Mesothelial cell of epicardium (in vitro differentiated cells): ENCODE measurements at regions not wholly inside any gene's neighbourhood (a gene's known extent, or its start where the extent isn't known, plus 50 kb on each side); places are given as distances from the start of the nearest gene placed in this dataset.
"Not testable (repeated sequence)": the region's sequence is repeated elsewhere in the genome, so short reads cannot be mapped to it uniquely, and the experiment has no call there.

Experiments used
- DNase-seq, 2 experiments: peaks; one replicate each; pipeline ENCODE4 v3.0.0; 2021; ENCODE audit warnings: low spot score in 2 of 2; ENCODE audit not compliant: unreplicated experiment in 2 of 2
- H3K27ac Mint-ChIP-seq: 2 replicates; pipeline ENCODE4 v1.8.0; 2021; ENCODE audit warnings: mixed read lengths
- H3K27me3 Mint-ChIP-seq: 2 replicates; pipeline ENCODE4 v1.8.0; 2021; ENCODE audit warnings: low read depth, mixed read lengths
- H3K36me3 Mint-ChIP-seq: 2 replicates; pipeline ENCODE4 v1.8.0; 2021; ENCODE audit warnings: mixed read lengths
- H3K4me1 Mint-ChIP-seq: 2 replicates; pipeline ENCODE4 v1.8.0; 2021; ENCODE audit warnings: mixed read lengths
- H3K4me3 Mint-ChIP-seq: 2 replicates; pipeline ENCODE4 v1.8.0; 2021; ENCODE audit warnings: mild to moderate bottlenecking, moderate library complexity, mixed read lengths
- H3K9me3 Mint-ChIP-seq: 2 replicates; pipeline ENCODE4 v1.8.0; 2021; ENCODE audit warnings: mixed read lengths
- CTCF ChIP-seq: fragments of 200-600 bp; sonication (generic); IDR thresholded peaks from one replicate; pipeline ENCODE4 v1.5.0; 2021; ENCODE audit warnings: antibody characterized with exemption; ENCODE audit not compliant: unreplicated experiment

GRCh38 chr2:183773775-183774174 lies 649.5 kb downstream of the NUP35 start:
- H3K27me3 Mint-ChIP-seq, result no peaks in the 10 kb centered on the region
- H3K4me1 Mint-ChIP-seq, result peaks cover 8% of the 10 kb centered on the region
- no peak overlapping the region for H3K27ac Mint-ChIP-seq
- DNase-seq, result no peak
- no peak for TF ChIP-seq CTCF
- H3K9me3 Mint-ChIP-seq, result peaks cover 17% of the 10 kb centered on the region
- no peak overlapping the region for H3K4me3 Mint-ChIP-seq
- H3K36me3 Mint-ChIP-seq, result no peaks in the 10 kb centered on the region

- no peaks in the 10 kb centered on the region for H3K27me3 Mint-ChIP-seq
- TF ChIP-seq CTCF, result no peak
- H3K4me1 Mint-ChIP-seq, result no peaks in the 10 kb centered on the region
- peaks cover 9% of the 10 kb centered on the region for H3K9me3 Mint-ChIP-seq
- H3K27ac Mint-ChIP-seq, result no peak overlapping the region
- no peak for DNase-seq
- no peak overlapping the region for H3K4me3 Mint-ChIP-seq
- H3K36me3 Mint-ChIP-seq, result no peaks in the 10 kb centered on the region
Observed at GRCh38 chr2:183780072-183780471, 655.8 kb downstream of the NUP35 start.

- Mint-ChIP-seq H3K36me3 (no peaks in the 10 kb centered on the region), H3K27ac (no peak overlapping the region), H3K4me1 (no peaks in the 10 kb centered on the region), H3K4me3 (no peak overlapping the region), H3K9me3 (no peaks in the 10 kb centered on the region), H3K27me3 (no peaks in the 10 kb centered on the region)
- no peak for TF ChIP-seq CTCF
- no peak for DNase-seq
Observed at GRCh38 chr2:183782436-183782835, 658.2 kb downstream of the NUP35 start.

- H3K27ac Mint-ChIP-seq, DNase-seq, H3K27me3 Mint-ChIP-seq, H3K36me3 Mint-ChIP-seq, H3K4me1 Mint-ChIP-seq, H3K4me3 Mint-ChIP-seq: not testable (repeated sequence)
- H3K9me3 Mint-ChIP-seq, result peaks cover 29% of the 10 kb centered on the region
Observed at GRCh38 chr2:183788796-183789195, 664.6 kb downstream of the NUP35 start.

- not testable (repeated sequence) for H3K36me3 Mint-ChIP-seq, H3K4me3 Mint-ChIP-seq, DNase-seq, H3K27me3 Mint-ChIP-seq, H3K4me1 Mint-ChIP-seq, H3K27ac Mint-ChIP-seq
- peaks cover 47% of the 10 kb centered on the region for H3K9me3 Mint-ChIP-seq
Observed at GRCh38 chr2:183792165-183792924, 668.1 kb downstream of the NUP35 start.

GRCh38 chr2:183798535-183798934 lies 674.3 kb downstream of the NUP35 start:
- no peak overlapping the region for H3K4me3 Mint-ChIP-seq
- peaks cover 38% of the 10 kb centered on the region for H3K9me3 Mint-ChIP-seq
- no peaks in the 10 kb centered on the region for H3K36me3 Mint-ChIP-seq
- no peak for TF ChIP-seq CTCF
- DNase-seq, result no peak
- no peaks in the 10 kb centered on the region for H3K4me1 Mint-ChIP-seq
- H3K27me3 Mint-ChIP-seq, result no peaks in the 10 kb centered on the region
- no peak overlapping the region for H3K27ac Mint-ChIP-seq

- no peak for TF ChIP-seq CTCF
- Mint-ChIP-seq H3K4me1 (no peaks in the 10 kb centered on the region), H3K36me3 (no peaks in the 10 kb centered on the region), H3K4me3 (no peak overlapping the region), H3K27me3 (no peaks in the 10 kb centered on the region), H3K9me3 (peaks cover 28% of the 10 kb centered on the region), H3K27ac (no peak overlapping the region)
- no peak for DNase-seq
Observed at GRCh38 chr2:183799761-183800160, 675.5 kb downstream of the NUP35 start.
